ENCODE measurements at regions not wholly inside any gene's neighbourhood (a gene's known extent, or its start where the extent isn't known, plus 50 kb on each side); places are given as distances from the start of the nearest gene placed in this dataset.

DNA sequence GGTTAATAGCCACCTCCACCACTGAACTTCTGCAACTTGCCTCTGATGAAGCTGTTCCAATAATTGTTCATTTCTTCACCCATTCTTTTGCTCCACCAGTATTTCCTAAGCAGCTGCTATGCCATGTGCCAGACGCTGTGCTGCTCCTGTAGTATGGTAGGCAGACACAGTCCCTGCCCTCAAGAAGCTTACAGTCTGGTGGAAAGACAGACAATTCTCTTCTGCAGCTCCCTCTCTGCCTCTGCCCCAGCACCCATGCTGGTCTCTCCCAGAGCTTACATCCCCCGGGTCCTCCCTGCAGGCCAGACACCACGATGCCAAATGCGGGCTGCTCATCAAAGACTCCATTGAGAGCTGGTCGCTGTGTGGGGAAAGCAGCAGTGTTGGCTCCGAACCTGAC is 111.6 kb upstream of the ESRRB start:
- H3K27me3 ChIP-seq (ENCODE audit: control insufficient read depth in 1 of 2, insufficient read depth in 2 of 2, low read length in 2 of 2) = peaks cover 0 to 4% of the 10 kb centered on the region in 2 donors
- H3K27ac ChIP-seq (ENCODE audit: low read length) = no peak overlapping the region
- no peak overlapping the region for H3K4me3 ChIP-seq (ENCODE audit: low read length in 2 of 2)
- H3K9ac ChIP-seq (ENCODE audit: low read length in 2 of 2) = no peak overlapping the region
- no peaks in the 10 kb centered on the region for H3K36me3 ChIP-seq (ENCODE audit: control insufficient read depth in 2 of 2, insufficient read depth in 2 of 2, low read length in 2 of 2)
- H3K9me3 ChIP-seq (ENCODE audit: control insufficient read depth in 2 of 2, low read length in 2 of 2) = no peaks in the 10 kb centered on the region
- H3K4me1 ChIP-seq (ENCODE audit: control insufficient read depth, insufficient read depth, low read length) = peaks cover 6% of the 10 kb centered on the region

GRCh38 chr14:76267322-76268046 is 108.5 kb upstream of the ESRRB start:
- Histone ChIP-seq H3K9ac (ENCODE audit: low read length in 2 of 2) (peak overlapping the region; percentile 47 to 79), H3K4me1 (ENCODE audit: control insufficient read depth, insufficient read depth, low read length) (peaks cover 6% of the 10 kb centered on the region), H3K36me3 (ENCODE audit: control insufficient read depth in 2 of 2, insufficient read depth in 2 of 2, low read length in 2 of 2) (no peaks in the 10 kb centered on the region), H3K27ac (ENCODE audit: low read length) (no peak overlapping the region), H3K9me3 (ENCODE audit: control insufficient read depth in 2 of 2, low read length in 2 of 2) (no peaks in the 10 kb centered on the region), H3K4me3 (ENCODE audit: low read length in 2 of 2) (peak overlapping the region; percentile 69 to 79), H3K27me3 (ENCODE audit: control insufficient read depth in 1 of 2, insufficient read depth in 2 of 2, low read length in 2 of 2) (peaks cover 0 to 7% of the 10 kb centered on the region in 2 donors)

- peaks cover 6% of the 10 kb centered on the region for H3K4me1 ChIP-seq (ENCODE audit: control insufficient read depth, insufficient read depth, low read length)
- no peaks in the 10 kb centered on the region for H3K36me3 ChIP-seq (ENCODE audit: control insufficient read depth in 2 of 2, insufficient read depth in 2 of 2, low read length in 2 of 2)
- H3K27me3 ChIP-seq (ENCODE audit: control insufficient read depth in 1 of 2, insufficient read depth in 2 of 2, low read length in 2 of 2) = peaks cover 0 to 7% of the 10 kb centered on the region in 2 donors
- H3K9ac ChIP-seq (ENCODE audit: low read length in 2 of 2) = peak overlapping the region in 1 of 2 donors; percentile 55
- no peak overlapping the region for H3K27ac ChIP-seq (ENCODE audit: low read length)
- H3K9me3 ChIP-seq (ENCODE audit: control insufficient read depth in 2 of 2, low read length in 2 of 2) = no peaks in the 10 kb centered on the region
- H3K4me3 ChIP-seq (ENCODE audit: low read length in 2 of 2) = peak overlapping the region; percentile 69 to 79
Measured at GRCh38 chr14:76268047-76268431, 107.9 kb upstream of the ESRRB start.

DNA sequence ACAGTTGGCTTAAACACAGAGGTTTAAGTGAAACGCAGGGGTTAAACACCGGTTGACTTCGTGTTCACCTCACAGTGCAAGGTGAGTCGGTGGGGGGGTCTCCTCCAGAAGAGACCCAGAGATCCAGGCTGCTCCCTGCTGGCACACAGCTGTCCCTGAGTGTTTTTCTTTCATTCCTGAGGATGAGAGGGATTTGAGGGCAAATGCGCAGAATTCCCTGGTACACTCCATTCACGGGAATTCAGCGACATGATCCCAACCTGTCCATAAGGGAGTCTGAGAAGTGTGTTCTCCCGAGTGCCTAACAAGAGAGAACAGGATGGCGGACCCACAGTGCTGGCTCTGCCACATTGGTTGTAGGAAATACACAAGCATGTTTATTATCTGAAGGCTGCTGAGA is 107.2 kb upstream of the ESRRB start:
- peaks cover 0 to 7% of the 10 kb centered on the region in 2 donors for H3K27me3 ChIP-seq (ENCODE audit: control insufficient read depth in 1 of 2, insufficient read depth in 2 of 2, low read length in 2 of 2)
- H3K9ac ChIP-seq (ENCODE audit: low read length in 2 of 2) = no peak overlapping the region
- no peaks in the 10 kb centered on the region for H3K9me3 ChIP-seq (ENCODE audit: control insufficient read depth in 2 of 2, low read length in 2 of 2)
- H3K27ac ChIP-seq (ENCODE audit: low read length) = no peak overlapping the region
- H3K4me3 ChIP-seq (ENCODE audit: low read length in 2 of 2) = no peak overlapping the region
- H3K4me1 ChIP-seq (ENCODE audit: control insufficient read depth, insufficient read depth, low read length) = peaks cover 6% of the 10 kb centered on the region
- H3K36me3 ChIP-seq (ENCODE audit: control insufficient read depth in 2 of 2, insufficient read depth in 2 of 2, low read length in 2 of 2) = no peaks in the 10 kb centered on the region

GRCh38 chr14:76271041-76271755 is 104.7 kb upstream of the ESRRB start:
- Histone ChIP-seq H3K27me3 (ENCODE audit: control insufficient read depth in 1 of 2, insufficient read depth in 2 of 2, low read length in 2 of 2) (peaks cover 0 to 7% of the 10 kb centered on the region in 2 donors), H3K4me1 (ENCODE audit: control insufficient read depth, insufficient read depth, low read length) (peaks cover 6% of the 10 kb centered on the region)

GRCh38 chr14:76272349-76272748 is 103.6 kb upstream of the ESRRB start:
- Histone ChIP-seq H3K9ac (ENCODE audit: low read length in 2 of 2) (no peak overlapping the region), H3K4me1 (ENCODE audit: control insufficient read depth, insufficient read depth, low read length) (peaks cover 3% of the 10 kb centered on the region), H3K27ac (ENCODE audit: low read length) (no peak overlapping the region), H3K4me3 (ENCODE audit: low read length in 2 of 2) (no peak overlapping the region), H3K27me3 (ENCODE audit: control insufficient read depth in 1 of 2, insufficient read depth in 2 of 2, low read length in 2 of 2) (peaks cover 0 to 7% of the 10 kb centered on the region in 2 donors), H3K9me3 (ENCODE audit: control insufficient read depth in 2 of 2, low read length in 2 of 2) (no peaks in the 10 kb centered on the region), H3K36me3 (ENCODE audit: control insufficient read depth in 2 of 2, insufficient read depth in 2 of 2, low read length in 2 of 2) (no peaks in the 10 kb centered on the region)

More at GRCh38 chr14:76271041-76271755, 104.7 kb upstream of the ESRRB start:
- Histone ChIP-seq H3K36me3 (ENCODE audit: control insufficient read depth in 2 of 2, insufficient read depth in 2 of 2, low read length in 2 of 2) (no peaks in the 10 kb centered on the region), H3K9me3 (ENCODE audit: control insufficient read depth in 2 of 2, low read length in 2 of 2) (no peaks in the 10 kb centered on the region), H3K9ac (ENCODE audit: low read length in 2 of 2) (no peak overlapping the region), H3K27ac (ENCODE audit: low read length) (no peak overlapping the region), H3K4me3 (ENCODE audit: low read length in 2 of 2) (no peak overlapping the region)

DNA sequence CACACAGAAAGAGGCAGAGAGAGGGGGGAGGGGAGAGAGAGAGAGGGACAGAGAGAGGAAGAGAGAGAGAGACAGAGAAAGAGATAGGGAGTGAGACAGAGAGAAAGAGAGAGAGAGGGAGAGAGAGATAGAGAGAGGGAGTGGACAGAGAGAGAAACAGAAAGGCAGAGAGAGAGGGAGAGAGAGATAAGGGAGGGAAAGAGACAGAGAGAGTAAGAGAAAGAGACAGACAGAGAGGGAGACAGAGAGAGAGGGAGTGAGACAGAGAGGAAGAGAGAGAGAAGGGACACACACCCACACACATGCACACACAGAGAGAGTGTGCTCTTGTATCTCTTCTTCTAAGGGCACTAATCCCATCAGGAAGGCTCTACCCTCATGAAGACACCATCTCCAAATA is 103.2 kb upstream of the ESRRB start:
- no peaks in the 10 kb centered on the region for H3K36me3 ChIP-seq (ENCODE audit: control insufficient read depth in 2 of 2, insufficient read depth in 2 of 2, low read length in 2 of 2)
- H3K9ac ChIP-seq (ENCODE audit: low read length in 2 of 2) = no peak overlapping the region
- no peak overlapping the region for H3K27ac ChIP-seq (ENCODE audit: low read length)
- no peaks in the 10 kb centered on the region for H3K9me3 ChIP-seq (ENCODE audit: control insufficient read depth in 2 of 2, low read length in 2 of 2)
- peaks cover 0 to 7% of the 10 kb centered on the region in 2 donors for H3K27me3 ChIP-seq (ENCODE audit: control insufficient read depth in 1 of 2, insufficient read depth in 2 of 2, low read length in 2 of 2)
- no peak overlapping the region for H3K4me3 ChIP-seq (ENCODE audit: low read length in 2 of 2)
- H3K4me1 ChIP-seq (ENCODE audit: control insufficient read depth, insufficient read depth, low read length) = no peaks in the 10 kb centered on the region

DNA sequence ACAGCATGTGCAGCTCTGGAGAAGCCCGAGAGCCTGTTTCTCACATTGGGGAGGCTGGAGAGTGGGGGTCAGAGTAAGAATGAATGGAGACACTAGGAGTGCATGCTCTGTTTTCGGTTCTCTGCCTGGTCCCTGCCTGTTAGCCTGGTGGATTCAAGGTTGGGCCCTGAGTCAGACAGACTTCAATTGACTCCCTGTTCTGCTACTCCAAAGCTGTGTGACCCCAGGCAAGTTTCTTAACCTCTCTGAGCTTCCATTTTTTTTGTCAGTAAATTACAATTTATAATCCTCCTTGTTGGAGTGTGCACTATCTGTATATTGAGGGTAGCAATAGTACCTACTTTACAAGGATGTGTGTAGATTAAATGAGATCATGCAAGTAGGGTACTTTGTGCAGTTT is 102.6 kb upstream of the ESRRB start:
- Histone ChIP-seq H3K4me1 (ENCODE audit: control insufficient read depth, insufficient read depth, low read length) (no peaks in the 10 kb centered on the region), H3K27me3 (ENCODE audit: control insufficient read depth in 1 of 2, insufficient read depth in 2 of 2, low read length in 2 of 2) (peaks cover 0 to 7% of the 10 kb centered on the region in 2 donors), H3K27ac (ENCODE audit: low read length) (no peak overlapping the region), H3K4me3 (ENCODE audit: low read length in 2 of 2) (no peak overlapping the region), H3K36me3 (ENCODE audit: control insufficient read depth in 2 of 2, insufficient read depth in 2 of 2, low read length in 2 of 2) (no peaks in the 10 kb centered on the region), H3K9ac (ENCODE audit: low read length in 2 of 2) (no peak overlapping the region), H3K9me3 (ENCODE audit: control insufficient read depth in 2 of 2, low read length in 2 of 2) (no peaks in the 10 kb centered on the region)

- no peaks in the 10 kb centered on the region for H3K9me3 ChIP-seq (ENCODE audit: control insufficient read depth in 2 of 2, low read length in 2 of 2)
- H3K4me1 ChIP-seq (ENCODE audit: control insufficient read depth, insufficient read depth, low read length) = no peaks in the 10 kb centered on the region
- peaks cover 0 to 5% of the 10 kb centered on the region in 2 donors for H3K27me3 ChIP-seq (ENCODE audit: control insufficient read depth in 1 of 2, insufficient read depth in 2 of 2, low read length in 2 of 2)
- no peaks in the 10 kb centered on the region for H3K36me3 ChIP-seq (ENCODE audit: control insufficient read depth in 2 of 2, insufficient read depth in 2 of 2, low read length in 2 of 2)
- H3K9ac ChIP-seq (ENCODE audit: low read length in 2 of 2) = no peak overlapping the region
- no peak overlapping the region for H3K27ac ChIP-seq (ENCODE audit: low read length)
- H3K4me3 ChIP-seq (ENCODE audit: low read length in 2 of 2) = no peak overlapping the region
Measured at GRCh38 chr14:76274324-76274723, 101.6 kb upstream of the ESRRB start.

GRCh38 chr14:76277586-76278130 is 98.3 kb upstream of the ESRRB start:
- H3K27ac ChIP-seq (ENCODE audit: low read length) = no peak overlapping the region
- H3K9me3 ChIP-seq (ENCODE audit: control insufficient read depth in 2 of 2, low read length in 2 of 2) = no peaks in the 10 kb centered on the region
- no peak overlapping the region for H3K9ac ChIP-seq (ENCODE audit: low read length in 2 of 2)
- H3K27me3 ChIP-seq (ENCODE audit: control insufficient read depth in 1 of 2, insufficient read depth in 2 of 2, low read length in 2 of 2) = peaks cover 0 to 2% of the 10 kb centered on the region in 2 donors
- no peak overlapping the region for H3K4me3 ChIP-seq (ENCODE audit: low read length in 2 of 2)
- no peaks in the 10 kb centered on the region for H3K4me1 ChIP-seq (ENCODE audit: control insufficient read depth, insufficient read depth, low read length)
- H3K36me3 ChIP-seq (ENCODE audit: control insufficient read depth in 2 of 2, insufficient read depth in 2 of 2, low read length in 2 of 2) = no peaks in the 10 kb centered on the region

DNA sequence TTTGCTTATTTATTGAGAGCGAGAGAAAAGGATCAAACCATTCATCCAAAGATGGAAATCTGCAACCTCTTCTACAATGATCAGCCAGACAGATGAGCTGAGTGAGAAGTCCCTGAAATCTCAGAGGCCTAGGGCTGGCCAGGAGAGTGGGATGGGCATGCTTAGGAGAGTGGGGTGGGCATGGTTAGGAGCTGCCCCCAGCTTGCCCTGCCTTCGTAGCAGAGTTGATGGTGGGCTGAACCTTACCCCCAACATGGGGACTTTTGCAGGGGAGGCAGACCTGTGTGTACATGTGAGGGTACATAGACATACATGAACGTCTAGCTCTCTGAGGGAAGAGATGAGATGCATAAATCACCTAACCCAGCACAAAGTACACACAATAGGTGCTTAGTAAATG is 95.7 kb upstream of the ESRRB start:
- Histone ChIP-seq H3K36me3 (ENCODE audit: control insufficient read depth in 2 of 2, insufficient read depth in 2 of 2, low read length in 2 of 2) (no peaks in the 10 kb centered on the region), H3K27ac (ENCODE audit: low read length) (no peak overlapping the region), H3K4me3 (ENCODE audit: low read length in 2 of 2) (no peak overlapping the region), H3K9me3 (ENCODE audit: control insufficient read depth in 2 of 2, low read length in 2 of 2) (no peaks in the 10 kb centered on the region), H3K27me3 (ENCODE audit: control insufficient read depth in 1 of 2, insufficient read depth in 2 of 2, low read length in 2 of 2) (peaks cover 0 to 2% of the 10 kb centered on the region in 2 donors), H3K4me1 (ENCODE audit: control insufficient read depth, insufficient read depth, low read length) (no peaks in the 10 kb centered on the region), H3K9ac (ENCODE audit: low read length in 2 of 2) (no peak overlapping the region)

Measured in stomach smooth muscle (tissue), 2 donors.